PC-9 (cell line): ENCODE measurements at regions not wholly inside any gene's neighbourhood (a gene's known extent, or its start where the extent isn't known, plus 50 kb on each side); places are given as distances from the start of the nearest gene placed in this dataset.

ENCODE experiments used
- EZH2 ChIP-seq: fragments of 200-600 bp; sonication (generic); IDR thresholded peaks from 2 replicates; pipeline ENCODE4 v1.8.0; 2017; ENCODE audit warnings: antibody characterized with exemption, low read depth
- TF ChIP-seq, protein P1 (sequence below): fragments of 200-600 bp; sonication (generic); conservative IDR thresholded peaks from 2 replicates; pipeline ENCODE4 v1.6.1; 2017; ENCODE audit warnings: mixed run types, antibody characterized with exemption, mild to moderate bottlenecking, moderate library complexity

DNA sequence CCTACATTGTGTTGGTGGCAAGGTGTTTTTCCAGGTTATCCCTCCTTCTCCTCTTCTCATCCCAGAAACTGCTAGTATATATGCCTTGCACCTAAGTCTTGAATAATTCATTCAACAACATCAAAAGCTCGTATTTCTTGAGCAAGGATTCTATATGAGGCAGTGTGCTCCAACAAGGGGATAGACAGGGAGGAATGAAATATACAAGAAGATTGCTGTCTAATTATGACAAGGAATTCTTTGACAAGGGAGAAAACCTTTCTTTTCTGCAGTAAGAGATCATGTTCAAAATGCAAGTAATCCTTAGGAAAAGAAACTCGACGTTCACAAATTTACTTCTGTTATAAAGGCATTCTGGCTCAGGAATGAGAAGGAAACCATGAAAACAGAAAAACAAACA lies 788.6 kb downstream of the TDRD15 start:
- TF ChIP-seq, protein P1, sequence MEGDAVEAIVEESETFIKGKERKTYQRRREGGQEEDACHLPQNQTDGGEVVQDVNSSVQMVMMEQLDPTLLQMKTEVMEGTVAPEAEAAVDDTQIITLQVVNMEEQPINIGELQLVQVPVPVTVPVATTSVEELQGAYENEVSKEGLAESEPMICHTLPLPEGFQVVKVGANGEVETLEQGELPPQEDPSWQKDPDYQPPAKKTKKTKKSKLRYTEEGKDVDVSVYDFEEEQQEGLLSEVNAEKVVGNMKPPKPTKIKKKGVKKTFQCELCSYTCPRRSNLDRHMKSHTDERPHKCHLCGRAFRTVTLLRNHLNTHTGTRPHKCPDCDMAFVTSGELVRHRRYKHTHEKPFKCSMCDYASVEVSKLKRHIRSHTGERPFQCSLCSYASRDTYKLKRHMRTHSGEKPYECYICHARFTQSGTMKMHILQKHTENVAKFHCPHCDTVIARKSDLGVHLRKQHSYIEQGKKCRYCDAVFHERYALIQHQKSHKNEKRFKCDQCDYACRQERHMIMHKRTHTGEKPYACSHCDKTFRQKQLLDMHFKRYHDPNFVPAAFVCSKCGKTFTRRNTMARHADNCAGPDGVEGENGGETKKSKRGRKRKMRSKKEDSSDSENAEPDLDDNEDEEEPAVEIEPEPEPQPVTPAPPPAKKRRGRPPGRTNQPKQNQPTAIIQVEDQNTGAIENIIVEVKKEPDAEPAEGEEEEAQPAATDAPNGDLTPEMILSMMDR = no peak
- TF ChIP-seq EZH2 = no peak
